ENCODE measurements at regions not wholly inside any gene's neighbourhood (a gene's known extent, or its start where the extent isn't known, plus 50 kb on each side); places are given as distances from the start of the nearest gene placed in this dataset.

- TF ChIP-seq CTCF (IDR thresholded peaks at IDR 0.05) (no peak), EP300 (IDR thresholded peaks at IDR 0.05) (no peak)
Measured at GRCh38 chr2:49289711-49290110, 135.4 kb upstream of the FSHR start.

Measured in ovary (tissue), 3 donors.